22Rv1 (cell line): ENCODE measurements at regions not wholly inside any gene's neighbourhood (a gene's known extent, or its start where the extent isn't known, plus 50 kb on each side); places are given as distances from the start of the nearest gene placed in this dataset.

ENCODE experiments used
- H3K27ac ChIP-seq: fragments of 450-650 bp; 2 replicates; pipeline ENCODE4 v1.5.1; 2017
- CTCF ChIP-seq: fragments of 450-650 bp; IDR thresholded peaks from 2 replicates; pipeline ENCODE4 v1.5.1; 2017; ENCODE audit warnings: mild to moderate bottlenecking
- ZFX ChIP-seq: fragments of 450-650 bp; IDR thresholded peaks from 2 replicates; pipeline ENCODE4 v1.6.1; 2017; ENCODE audit warnings: antibody characterized with exemption, borderline replicate concordance

GRCh38 chr1:98500324-98500723, 161.2 kb upstream of the SNX7 start:
- no peak overlapping the region for H3K27ac ChIP-seq
- TF ChIP-seq CTCF (no peak), ZFX (no peak)

GRCh38 chr1:98498651-98499050, 162.9 kb upstream of the SNX7 start:
- TF ChIP-seq ZFX (no peak), CTCF (no peak)
- H3K27ac ChIP-seq, result no peak overlapping the region

GRCh38 chr1:98497497-98497896, 164.0 kb upstream of the SNX7 start:
- TF ChIP-seq ZFX (no peak), CTCF (no peak)
- no peak overlapping the region for H3K27ac ChIP-seq

- TF ChIP-seq ZFX (no peak), CTCF (no peak)
- H3K27ac ChIP-seq, result no peak overlapping the region
Observed at GRCh38 chr1:98496256-98496995, 165.1 kb upstream of the SNX7 start.

GRCh38 chr1:98493469-98493868, 168.1 kb upstream of the SNX7 start:
- TF ChIP-seq CTCF, result no peak
- no peak for TF ChIP-seq ZFX
- no peak overlapping the region for H3K27ac ChIP-seq

- H3K27ac ChIP-seq, result no peak overlapping the region
- TF ChIP-seq CTCF (no peak), ZFX (no peak)
Observed at GRCh38 chr1:98490099-98490498, 171.4 kb upstream of the SNX7 start.

GRCh38 chr1:98487620-98488019, 173.9 kb upstream of the SNX7 start:
- no peak overlapping the region for H3K27ac ChIP-seq
- TF ChIP-seq ZFX (no peak), CTCF (no peak)
